ENCODE measurements at regions not wholly inside any gene's neighbourhood (a gene's known extent, or its start where the extent isn't known, plus 50 kb on each side); places are given as distances from the start of the nearest gene placed in this dataset.

DNA sequence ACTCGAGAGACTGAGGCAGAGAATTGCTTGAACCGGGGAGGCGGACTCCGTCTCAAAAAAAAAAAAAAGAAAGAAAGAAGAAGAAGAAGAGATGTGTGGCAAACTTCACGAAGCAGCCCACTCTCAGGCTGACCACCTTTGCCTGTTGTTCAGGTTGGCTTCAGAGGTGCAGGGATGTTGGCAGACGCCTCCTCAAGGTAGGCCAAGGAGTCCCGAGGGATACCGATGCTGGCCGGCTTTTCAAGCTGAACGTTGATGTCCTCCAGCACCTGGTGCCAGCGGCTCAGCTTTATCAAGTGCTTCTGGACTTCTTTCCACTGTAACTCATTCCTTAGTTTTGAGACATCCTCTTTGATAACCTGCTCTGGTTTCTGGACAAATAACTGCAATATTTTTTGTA, 243.8 kb upstream of the ADGRL2 start:
- TF ChIP-seq CTCF (IDR thresholded peaks at IDR 0.05) (no peak), POLR2A (IDR thresholded peaks at IDR 0.05) (no peak)
- H3K27ac ChIP-seq = no peak overlapping the region
- no peaks in the 10 kb centered on the region for H3K36me3 ChIP-seq (ENCODE audit: low read depth, missing control alignments)
- no peak for DNase-seq
- WGBS, 2 donors = 58 to 69% methylated on average over 11 of the region's 11 CpGs
- H3K9me3 ChIP-seq = no peaks in the 10 kb centered on the region
- intact Hi-C loops (cut with DNase I; ENCODE audit: low total_unique reads) = no loop called here
- no peaks in the 10 kb centered on the region for H3K4me1 ChIP-seq
- no peaks in the 10 kb centered on the region for H3K27me3 ChIP-seq
- H3K4me3 ChIP-seq = no peak overlapping the region

GRCh38 chr1:81554534-81554933, 246.2 kb upstream of the ADGRL2 start:
- no peak overlapping the region for H3K27ac ChIP-seq
- intact Hi-C loops (cut with DNase I; ENCODE audit: low total_unique reads) = no loop called here
- no peaks in the 10 kb centered on the region for H3K9me3 ChIP-seq
- H3K4me3 ChIP-seq = no peak overlapping the region
- WGBS, 2 donors = 62 to 95% methylated on average over 1 of the region's 1 CpG
- H3K36me3 ChIP-seq (ENCODE audit: low read depth, missing control alignments) = no peaks in the 10 kb centered on the region
- H3K27me3 ChIP-seq = no peaks in the 10 kb centered on the region
- TF ChIP-seq POLR2A (IDR thresholded peaks at IDR 0.05) (no peak), CTCF (IDR thresholded peaks at IDR 0.05) (no peak)
- no peak for DNase-seq
- no peaks in the 10 kb centered on the region for H3K4me1 ChIP-seq

DNA sequence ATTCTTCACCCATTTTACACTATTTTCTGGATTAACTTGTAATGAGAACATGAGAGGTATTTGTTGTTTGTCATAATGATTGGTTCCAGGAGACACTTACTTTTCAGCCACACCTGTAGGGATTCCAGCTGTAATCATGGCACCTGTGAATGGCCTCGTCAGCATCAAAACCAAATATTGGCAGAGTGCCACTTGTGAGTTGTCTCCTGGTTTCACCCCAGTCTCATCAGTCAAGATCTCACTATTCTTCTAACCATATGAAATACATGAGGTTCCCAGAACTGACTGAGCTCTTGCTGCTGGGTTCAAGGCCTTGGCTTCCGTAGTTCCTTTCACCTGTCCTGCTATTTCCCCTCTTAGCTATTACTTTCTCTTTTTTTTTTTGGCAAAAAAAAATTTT, 246.6 kb upstream of the ADGRL2 start:
- intact Hi-C loops (cut with DNase I; ENCODE audit: low total_unique reads) = no loop called here
- H3K36me3 ChIP-seq (ENCODE audit: low read depth, missing control alignments) = no peaks in the 10 kb centered on the region
- no peaks in the 10 kb centered on the region for H3K4me1 ChIP-seq
- DNase-seq = no peak
- H3K9me3 ChIP-seq = no peaks in the 10 kb centered on the region
- no peak overlapping the region for H3K4me3 ChIP-seq
- 89 to 93% methylated on average over 2 of the region's 2 CpGs for WGBS, 2 donors
- H3K27ac ChIP-seq = no peak overlapping the region
- H3K27me3 ChIP-seq = no peaks in the 10 kb centered on the region
- TF ChIP-seq CTCF (IDR thresholded peaks at IDR 0.05) (no peak), POLR2A (IDR thresholded peaks at IDR 0.05) (no peak)

DNA sequence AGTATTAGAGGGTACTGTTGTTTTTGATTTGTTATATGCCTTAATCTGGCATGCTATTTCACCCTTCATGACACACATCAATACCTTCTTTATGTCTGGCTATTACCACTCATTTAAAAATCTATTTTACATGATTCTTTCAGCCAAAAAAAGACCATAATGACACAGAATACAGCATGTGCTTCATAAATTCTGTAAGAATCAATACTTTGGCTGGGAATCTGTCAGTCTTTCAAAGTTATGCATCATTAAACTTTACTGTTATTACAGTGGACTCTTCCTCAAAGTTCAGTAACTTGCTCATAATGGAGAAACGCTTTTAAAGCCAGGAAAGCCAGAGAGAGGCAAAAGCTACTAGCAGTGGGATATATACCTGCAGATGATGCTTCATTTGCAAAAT, 247.2 kb upstream of the ADGRL2 start:
- Histone ChIP-seq H3K4me3 (no peak overlapping the region), H3K36me3 (ENCODE audit: low read depth, missing control alignments) (no peaks in the 10 kb centered on the region), H3K4me1 (no peaks in the 10 kb centered on the region), H3K27me3 (no peaks in the 10 kb centered on the region), H3K9me3 (no peaks in the 10 kb centered on the region), H3K27ac (no peak overlapping the region)
- 100% methylated on average over 1 of the region's 1 CpG for WGBS, 2 donors
- no peak for DNase-seq
- intact Hi-C loops (cut with DNase I; ENCODE audit: low total_unique reads) = no loop called here
- TF ChIP-seq POLR2A (IDR thresholded peaks at IDR 0.05) (no peak), CTCF (IDR thresholded peaks at IDR 0.05) (no peak)

DNA sequence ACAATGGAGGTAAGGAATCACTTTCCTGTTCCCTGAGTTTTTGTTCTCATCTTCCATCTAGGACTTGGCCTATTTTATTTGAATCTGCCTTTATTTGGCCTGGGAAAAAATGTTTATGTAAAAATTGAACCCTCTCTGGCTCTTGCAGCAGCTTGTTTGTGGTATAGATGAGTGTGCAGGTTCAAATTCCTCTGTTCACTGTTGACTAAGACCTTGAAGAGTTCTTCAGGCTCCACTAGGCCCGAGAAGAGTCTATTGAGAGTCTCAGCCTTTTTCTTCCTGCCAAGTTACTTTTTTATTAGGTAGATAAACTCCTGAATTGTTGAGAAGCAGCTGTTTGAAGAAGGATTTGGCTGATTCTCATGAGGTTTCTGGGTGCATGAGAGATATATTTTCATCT, 248.8 kb upstream of the ADGRL2 start:
- Histone ChIP-seq H3K27ac (no peak overlapping the region), H3K9me3 (no peaks in the 10 kb centered on the region), H3K4me3 (no peak overlapping the region), H3K27me3 (no peaks in the 10 kb centered on the region), H3K36me3 (ENCODE audit: low read depth, missing control alignments) (no peaks in the 10 kb centered on the region), H3K4me1 (no peaks in the 10 kb centered on the region)
- WGBS, 2 donors = 83 to 95% methylated on average over 1 of the region's 1 CpG
- intact Hi-C loops (cut with DNase I; ENCODE audit: low total_unique reads) = no loop called here
- TF ChIP-seq POLR2A (IDR thresholded peaks at IDR 0.05) = no peak
- no peak for TF ChIP-seq CTCF (IDR thresholded peaks at IDR 0.05)
- no peak for DNase-seq
